ENCODE measurements at regions not wholly inside any gene's neighbourhood (a gene's known extent, or its start where the extent isn't known, plus 50 kb on each side); places are given as distances from the start of the nearest gene placed in this dataset.

DNA sequence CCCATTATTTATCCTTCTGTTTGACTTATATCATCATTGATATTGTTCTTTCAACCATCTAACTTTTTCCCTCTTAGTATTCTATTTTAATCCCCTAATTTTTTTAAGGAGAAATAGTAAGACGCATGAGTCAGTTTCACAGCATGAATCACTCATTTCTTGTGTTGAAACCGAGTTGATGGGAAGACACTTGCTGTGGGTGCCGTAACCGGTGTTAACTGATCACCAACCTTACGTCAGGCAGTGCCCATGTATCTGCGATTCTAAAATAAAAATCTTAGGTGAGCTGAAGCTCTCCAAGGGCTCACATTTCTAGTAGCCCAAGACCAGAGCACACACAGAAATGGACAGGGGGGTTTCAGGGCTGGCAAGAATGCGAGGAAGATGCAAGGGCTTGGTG lies 348.1 kb downstream of the GALR1 start:
- TF ChIP-seq THRA (CRISPR knock-in tag; IDR thresholded peaks at IDR 0.05; ENCODE audit: borderline replicate concordance): no peak
- TF ChIP-seq MBNL3 (CRISPR knock-in tag; conservative IDR thresholded peaks at IDR 0.05): no peak
- TF ChIP-seq TAF1 (CRISPR knock-in tag; IDR thresholded peaks at IDR 0.05): no peak
- no peak for TF ChIP-seq HDAC6 (IDR thresholded peaks at IDR 0.05; ENCODE audit: low read depth, low read length)
- no peak for TF ChIP-seq NPAS2 (CRISPR knock-in tag; IDR thresholded peaks at IDR 0.05; ENCODE audit: borderline replicate concordance)
- TF ChIP-seq DBP (CRISPR knock-in tag; IDR thresholded peaks at IDR 0.05; ENCODE audit: not compliant biosample characterization): no peak
- no peak for TF ChIP-seq SNRNP70 (IDR thresholded peaks at IDR 0.05; ENCODE audit: low read depth, low read length)

All from HepG2 (cell line).